OCI-LY3 (cell line): ENCODE measurements at regions not wholly inside any gene's neighbourhood (a gene's known extent, or its start where the extent isn't known, plus 50 kb on each side); places are given as distances from the start of the nearest gene placed in this dataset.

Source experiments
- CTCF ChIP-seq: fragments of 200-600, 300-600 bp; sonication (generic); IDR thresholded peaks from 2 replicates; pipeline ENCODE4 v1.5.1; 2014; ENCODE audit warnings: antibody characterized with exemption, low read length, low read depth
- EZH2phosphoT487 ChIP-seq: fragments of 200-600 bp; shearing (Covaris generic); IDR thresholded peaks from 2 replicates; pipeline ENCODE4 v1.6.1; 2018; ENCODE audit warnings: antibody characterized with exemption, mixed run types, low read depth

GRCh38 chr14:94695231-94695630 lies 74.7 kb downstream of the GSC start:
- TF ChIP-seq CTCF (no peak), EZH2phosphoT487 (no peak)
